GM23248 (cell line): ENCODE measurements at regions not wholly inside any gene's neighbourhood (a gene's known extent, or its start where the extent isn't known, plus 50 kb on each side); places are given as distances from the start of the nearest gene placed in this dataset.

ENCODE experiments used
- EZH2 ChIP-seq: fragments of 200-600 bp; sonication (generic); IDR thresholded peaks from 2 replicates; pipeline ENCODE4 v1.6.1; 2018; ENCODE audit warnings: antibody characterized with exemption, mild to moderate bottlenecking; ENCODE audit not compliant: insufficient read depth, poor library complexity, severe bottlenecking
- EZH2phosphoT487 ChIP-seq: fragments of 200-600 bp; sonication (generic); IDR thresholded peaks from 2 replicates; pipeline ENCODE4 v1.6.1; 2018; ENCODE audit warnings: antibody characterized with exemption, moderate library complexity, mild to moderate bottlenecking, low read depth; ENCODE audit not compliant: insufficient read depth

- TF ChIP-seq EZH2phosphoT487: no peak
- TF ChIP-seq EZH2: no peak
These were observed 362.6 kb upstream of the C1orf87 start for GRCh38 chr1:60436186-60436585.
